DND-41 (cell line): ENCODE measurements at regions not wholly inside any gene's neighbourhood (a gene's known extent, or its start where the extent isn't known, plus 50 kb on each side); places are given as distances from the start of the nearest gene placed in this dataset.

Experiments
- ATAC-seq: fragments of 200-7000 bp; cut with Tn5 transposase; 3 replicates; pipeline ENCODE4 v1.9.1; 2021; ENCODE audit warnings: low read depth; ENCODE audit not compliant: insufficient read depth
- DNase-seq: peaks from one replicate; pipeline ENCODE4 v3.0.0-alpha.2; 2020
- H2AFZ ChIP-seq: 2 replicates; pipeline ENCODE4 v1.6.0; 2012; ENCODE audit warnings: low read depth, low read length
- H3K27ac ChIP-seq: 2 replicates; pipeline ENCODE4 v1.5.1; 2012; ENCODE audit warnings: low read length, inconsistent platforms
- H3K27me3 ChIP-seq: fragments of 200-600 bp; sonication (generic); 2 replicates; pipeline ENCODE4 v1.6.0; 2012; ENCODE audit warnings: low read length, mild to moderate bottlenecking, inconsistent platforms; ENCODE audit not compliant: insufficient read depth, poor library complexity
- H3K36me3 ChIP-seq: 2 replicates; pipeline ENCODE4 v1.5.1; 2012; ENCODE audit warnings: low read length, inconsistent platforms; ENCODE audit not compliant: insufficient read depth
- H3K4me1 ChIP-seq: 2 replicates; pipeline ENCODE4 v1.5.1; 2012; ENCODE audit warnings: mild to moderate bottlenecking, low read length; ENCODE audit not compliant: insufficient read depth
- H3K4me2 ChIP-seq: 2 replicates; pipeline ENCODE4 v1.6.0; 2012; ENCODE audit warnings: mild to moderate bottlenecking, moderate library complexity, low read length, inconsistent platforms; ENCODE audit not compliant: insufficient read depth
- H3K4me3 ChIP-seq, 2 experiments: fragments of 200-600 bp in 1 of 2; shearing (Covaris generic) in 1 of 2; 2 replicates each; pipeline ENCODE4 v1.5.1; 2012 to 2016; ENCODE audit warnings: inconsistent platforms in 2 of 2, low read length in 2 of 2, mild to moderate bottlenecking in 2 of 2, low read depth in 1 of 2, moderate library complexity in 1 of 2
- H3K79me2 ChIP-seq: 2 replicates; pipeline ENCODE4 v1.6.0; 2012; ENCODE audit warnings: low read length, inconsistent platforms; ENCODE audit not compliant: insufficient read depth
- H3K9ac ChIP-seq: 2 replicates; pipeline ENCODE4 v1.6.0; 2012; ENCODE audit warnings: low read depth, mild to moderate bottlenecking, inconsistent platforms, low read length, moderate library complexity
- H3K9me3 ChIP-seq: 2 replicates; pipeline ENCODE4 v1.5.1; 2012; ENCODE audit warnings: low read length, moderate library complexity, mild to moderate bottlenecking, inconsistent platforms; ENCODE audit not compliant: insufficient read depth, severe bottlenecking
- H4K20me1 ChIP-seq: 2 replicates; pipeline ENCODE4 v1.6.0; 2012; ENCODE audit warnings: low read length; ENCODE audit not compliant: insufficient read depth
- CTCF ChIP-seq: IDR thresholded peaks from 2 replicates; pipeline ENCODE4 v1.5.1; 2012; ENCODE audit warnings: borderline replicate concordance, low read length, moderate library complexity, mild to moderate bottlenecking; ENCODE audit not compliant: poor library complexity, severe bottlenecking; ENCODE audit errors: extremely low read depth
- EZH2 ChIP-seq: IDR thresholded peaks from 3 replicates; pipeline ENCODE4 v1.6.1; 2012; ENCODE audit warnings: borderline replicate concordance, low read depth, mild to moderate bottlenecking, moderate library complexity, low read length, inconsistent platforms; ENCODE audit not compliant: severe bottlenecking

DNA sequence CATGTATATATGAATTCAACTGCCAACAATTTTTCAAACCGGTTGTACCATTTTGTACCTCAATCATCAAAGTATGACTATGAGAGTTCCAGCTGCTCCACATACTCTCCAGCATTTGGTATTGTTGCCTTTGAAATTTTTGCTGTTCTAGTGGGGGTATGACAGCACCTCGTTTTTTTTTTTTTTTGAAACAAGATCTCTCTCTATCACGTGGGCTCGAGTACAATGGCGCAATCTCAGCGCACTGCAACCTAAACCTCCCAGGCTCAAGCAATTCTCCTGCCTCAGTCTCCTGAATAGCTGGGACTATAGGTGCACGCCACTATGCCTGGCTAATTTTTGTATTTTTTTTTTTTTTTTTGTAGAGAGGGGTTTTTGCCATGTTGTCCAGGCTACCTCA is 144.7 kb upstream of the JARID2 start:
- no peak overlapping the region for H3K4me2 ChIP-seq
- H3K9ac ChIP-seq, result no peak overlapping the region
- no peaks in the 10 kb centered on the region for H4K20me1 ChIP-seq
- ATAC-seq (no peak), DNase-seq (no peak)
- no peak for TF ChIP-seq EZH2
- TF ChIP-seq CTCF, result no peak
- no peaks in the 10 kb centered on the region for H3K36me3 ChIP-seq
- no peak overlapping the region for H3K4me3 ChIP-seq
- no peaks in the 10 kb centered on the region for H3K79me2 ChIP-seq
- H3K27me3 ChIP-seq, result no peaks in the 10 kb centered on the region
- no peak overlapping the region for H2AFZ ChIP-seq
- H3K9me3 ChIP-seq, result peaks cover 4% of the 10 kb centered on the region
- H3K4me1 ChIP-seq, result no peaks in the 10 kb centered on the region
- H3K27ac ChIP-seq, result no peak overlapping the region

DNA sequence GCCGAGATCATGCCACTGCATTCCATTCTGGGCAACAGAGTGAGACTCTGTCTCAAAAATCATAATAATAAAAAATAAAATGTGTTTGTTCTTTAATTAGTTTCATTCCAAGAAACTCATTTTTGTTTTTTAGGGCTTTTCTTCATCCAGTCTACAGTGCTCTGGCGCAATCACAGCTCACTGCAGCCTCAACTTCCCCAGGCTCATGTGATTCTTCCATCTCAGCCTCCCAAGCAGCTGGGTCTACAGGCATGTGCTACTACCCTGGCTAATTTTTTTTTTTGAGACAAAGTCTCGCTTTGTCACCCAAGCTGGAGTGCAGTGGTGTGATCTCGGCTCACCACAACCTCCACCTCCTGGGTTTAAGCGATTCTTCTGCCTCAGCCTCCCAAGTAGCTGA is 143.6 kb upstream of the JARID2 start:
- no peak overlapping the region for H3K4me3 ChIP-seq
- no peaks in the 10 kb centered on the region for H3K27me3 ChIP-seq
- DNase-seq, result no peak
- no peaks in the 10 kb centered on the region for H4K20me1 ChIP-seq
- H2AFZ ChIP-seq, result no peak overlapping the region
- H3K27ac ChIP-seq, result no peak overlapping the region
- no peaks in the 10 kb centered on the region for H3K36me3 ChIP-seq
- H3K9me3 ChIP-seq, result peaks cover 4% of the 10 kb centered on the region
- no peak overlapping the region for H3K9ac ChIP-seq
- H3K4me2 ChIP-seq, result no peak overlapping the region
- H3K79me2 ChIP-seq, result no peaks in the 10 kb centered on the region
- no peaks in the 10 kb centered on the region for H3K4me1 ChIP-seq
- no peak for ATAC-seq
- no peak for TF ChIP-seq EZH2
- no peak for TF ChIP-seq CTCF

- no peak overlapping the region for H2AFZ ChIP-seq
- no peak overlapping the region for H3K9ac ChIP-seq
- H3K4me2 ChIP-seq, result no peak overlapping the region
- ATAC-seq (no peak), DNase-seq (no peak)
- no peaks in the 10 kb centered on the region for H3K4me1 ChIP-seq
- H3K79me2 ChIP-seq, result no peaks in the 10 kb centered on the region
- H3K27ac ChIP-seq, result no peak overlapping the region
- no peaks in the 10 kb centered on the region for H4K20me1 ChIP-seq
- TF ChIP-seq EZH2, result no peak
- TF ChIP-seq CTCF, result no peak
- no peaks in the 10 kb centered on the region for H3K36me3 ChIP-seq
- H3K9me3 ChIP-seq, result peaks cover 4% of the 10 kb centered on the region
- H3K4me3 ChIP-seq, result no peak overlapping the region
- H3K27me3 ChIP-seq, result no peaks in the 10 kb centered on the region
Observed at GRCh38 chr6:15106958-15107643, 138.8 kb upstream of the JARID2 start.
